SK-N-SH (cell line): ENCODE measurements at regions not wholly inside any gene's neighbourhood (a gene's known extent, or its start where the extent isn't known, plus 50 kb on each side); places are given as distances from the start of the nearest gene placed in this dataset.

Experiments
- CTCF ChIA-PET: fragments of 300-600, 350-600 bp; formaldehyde crosslinking; extraction: SDS; loops from one replicate; lab custom pipeline; 2021; lab: Yijun Ruan, JAX
- POLR2A ChIA-PET: fragments of 350-600 bp; sonication (Branson Sonifier 250); formaldehyde crosslinking; extraction: SDS; loops from one replicate; lab custom pipeline; 2020; ENCODE audit warnings: antibody characterized with exemption, inconsistent platforms; lab: Yijun Ruan, JAX
- DNase-seq: peaks from one replicate; pipeline ENCODE4 v3.0.0; 2012
- H2AFZ ChIP-seq: fragments of 200-600 bp; sonication (generic); 2 replicates; pipeline ENCODE4 v1.8.1; 2016; ENCODE audit warnings: antibody characterized with exemption, mild to moderate bottlenecking, low read depth
- H3F3A ChIP-seq: fragments of 200-600 bp; sonication (generic); replicated peaks from 2 replicates; pipeline ENCODE3; 2016; ENCODE audit warnings: antibody characterized with exemption, mild to moderate bottlenecking; ENCODE audit not compliant: insufficient read depth
- H3K27ac ChIP-seq, 2 experiments: fragments of 200-500 bp in 1 of 2; fragments of 200-600 bp in 1 of 2; sonication (Bioruptor generic) in 1 of 2; sonication (generic), shearing (Covaris generic) in 1 of 2; 2 replicates each; pipeline versions ENCODE4 v1.5.1 to v1.6.1; 2014 to 2016; ENCODE audit warnings: low read depth in 2 of 2, inconsistent platforms in 1 of 2, low read length in 1 of 2, mild to moderate bottlenecking in 1 of 2, mixed read lengths in 1 of 2
- H3K27me3 ChIP-seq: fragments of 200-600 bp; sonication (generic), shearing (Covaris generic); 2 replicates; pipeline ENCODE4 v1.6.1; 2016; ENCODE audit warnings: mixed run types; ENCODE audit not compliant: insufficient read depth
- H3K36me3 ChIP-seq, 2 experiments: fragments of 200-500 bp in 1 of 2; fragments of 200-600 bp in 1 of 2; sonication (Bioruptor generic) in 1 of 2; sonication (generic) in 1 of 2; replicated peaks in 1 of 2; 2 replicates each; pipeline versions ENCODE3 to v1.5.1; 2014 to 2016; ENCODE audit warnings: low read length in 1 of 2, mild to moderate bottlenecking in 1 of 2; ENCODE audit not compliant: insufficient read depth in 2 of 2, control insufficient read depth in 1 of 2
- H3K4me1 ChIP-seq, 2 experiments: fragments of 200-500 bp in 1 of 2; fragments of 200-600 bp in 1 of 2; sonication (Bioruptor generic) in 1 of 2; sonication (generic), shearing (Covaris generic) in 1 of 2; 2 replicates each; pipeline versions ENCODE4 v1.5.1 to v1.6.1; 2014 to 2016; ENCODE audit warnings: low read depth in 1 of 2, low read length in 1 of 2, mixed run types in 1 of 2; ENCODE audit not compliant: insufficient read depth in 2 of 2, control insufficient read depth in 1 of 2
- H3K4me2 ChIP-seq: fragments of 200-600 bp; sonication (generic), shearing (Covaris generic); 2 replicates; pipeline ENCODE4 v1.6.1; 2017; ENCODE audit warnings: mixed run types
- H3K4me3 ChIP-seq, 2 experiments: fragments of 200-500 bp in 1 of 2; fragments of 200-600 bp in 1 of 2; sonication (Bioruptor generic) in 1 of 2; sonication (generic), shearing (Covaris generic) in 1 of 2; 2 replicates each; pipeline versions ENCODE4 v1.5.1 to v1.8.1; 2014 to 2016; ENCODE audit warnings: low read depth in 2 of 2, inconsistent platforms in 1 of 2, low read length in 1 of 2, mild to moderate bottlenecking in 1 of 2, mixed read lengths in 1 of 2, moderate library complexity in 1 of 2
- H3K79me2 ChIP-seq: fragments of 200-600 bp; sonication (generic); 2 replicates; pipeline ENCODE4 v1.8.1; 2017; ENCODE audit warnings: mild to moderate bottlenecking; ENCODE audit not compliant: insufficient read depth
- H3K9ac ChIP-seq: fragments of 200-600 bp; sonication (generic); 2 replicates; pipeline ENCODE4 v1.6.1; 2017; ENCODE audit warnings: mixed run types
- H3K9me2 ChIP-seq: fragments of 200-600 bp; sonication (generic); 2 replicates; pipeline ENCODE4 v1.6.1; 2017; ENCODE audit warnings: mixed run types
- H3K9me3 ChIP-seq: fragments of 200-600 bp; sonication (generic); 2 replicates; pipeline ENCODE4 v1.6.1; 2017; ENCODE audit warnings: mixed run types, mild to moderate bottlenecking, moderate library complexity
- H4K20me1 ChIP-seq: fragments of 200-600 bp; sonication (generic); 2 replicates; pipeline ENCODE4 v1.6.1; 2017; ENCODE audit warnings: mild to moderate bottlenecking, mixed run types; ENCODE audit not compliant: insufficient read depth
- ELF1 ChIP-seq: IDR thresholded peaks from 2 replicates; pipeline ENCODE4 v1.4.0; 2012
- EZH2phosphoT487 ChIP-seq: fragments of 200-600 bp; sonication (generic); IDR thresholded peaks from 2 replicates; pipeline ENCODE4 v1.6.1; 2017; ENCODE audit warnings: low read depth, mixed run types, mild to moderate bottlenecking, antibody characterized with exemption, moderate library complexity, borderline replicate concordance
- FOXJ3 ChIP-seq: sonication (generic); formaldehyde crosslinking; IDR thresholded peaks from 2 replicates; pipeline ENCODE4 v1.5.1; 2020; ENCODE audit warnings: mild to moderate bottlenecking, missing genetic modification reagents
- FOXM1 ChIP-seq: IDR thresholded peaks from 2 replicates; pipeline ENCODE4 v1.4.0; 2012; ENCODE audit warnings: low read depth, mild to moderate bottlenecking
- GATA2 ChIP-seq: sonication (generic); formaldehyde crosslinking; IDR thresholded peaks from 2 replicates; pipeline ENCODE4 v1.5.0; 2020; ENCODE audit warnings: mild to moderate bottlenecking, missing genetic modification reagents
- JUND ChIP-seq: IDR thresholded peaks from 2 replicates; pipeline ENCODE4 v1.4.0; 2012
- NFIC ChIP-seq: IDR thresholded peaks from 2 replicates; pipeline ENCODE4 v1.4.0; 2012; ENCODE audit warnings: borderline replicate concordance
- POLR2AphosphoS5 ChIP-seq: IDR thresholded peaks from 2 replicates; pipeline ENCODE4 v1.6.1; 2012; ENCODE audit warnings: low read depth, low read length
- SIN3A ChIP-seq: IDR thresholded peaks from 2 replicates; pipeline ENCODE4 v1.6.1; 2012; ENCODE audit warnings: low read depth, mild to moderate bottlenecking, low read length, moderate library complexity, borderline replicate concordance
- TCF12 ChIP-seq: IDR thresholded peaks from 2 replicates; pipeline ENCODE4 v1.4.0; 2012
- YY1 ChIP-seq: IDR thresholded peaks from 2 replicates; pipeline ENCODE4 v1.4.0; 2012; ENCODE audit warnings: low read depth, mild to moderate bottlenecking
- WGBS: methylation state at CpG from one replicate; pipeline ENCODE4 v1.1.6; 2017; ENCODE audit warnings: low lambda C conversion rate; 5-methylcytosine and 5-hydroxymethylcytosine counted together
- TF ChIP-seq, protein P1 (sequence below): fragments of 150-350 bp; IDR thresholded peaks from 2 replicates; pipeline ENCODE4 v1.6.1; 2017; ENCODE audit warnings: antibody characterized with exemption, low read length, low read depth, borderline replicate concordance
- TF ChIP-seq, protein P2 (sequence below): IDR thresholded peaks from 2 replicates; pipeline ENCODE4 v1.6.1; 2012; ENCODE audit warnings: mild to moderate bottlenecking, low read depth, low read length, moderate library complexity
- TF ChIP-seq, protein P3 (sequence below): fragments of 200-600 bp; sonication (generic); IDR thresholded peaks from 2 replicates; pipeline ENCODE4 v1.6.1; 2017; ENCODE audit warnings: antibody characterized with exemption, mild to moderate bottlenecking, moderate library complexity
- TF ChIP-seq, protein P4 (sequence below): IDR thresholded peaks from 2 replicates; pipeline ENCODE4 v1.4.0; 2012; ENCODE audit warnings: low read depth, borderline replicate concordance
- TF ChIP-seq, protein P5 (sequence below): fragments of 150-350 bp; IDR thresholded peaks from 2 replicates; pipeline ENCODE4 v1.6.1; 2016; ENCODE audit warnings: mild to moderate bottlenecking, low read depth, low read length
- TF ChIP-seq, protein P6 (sequence below): IDR thresholded peaks from 2 replicates; pipeline ENCODE4; 2012

DNA sequence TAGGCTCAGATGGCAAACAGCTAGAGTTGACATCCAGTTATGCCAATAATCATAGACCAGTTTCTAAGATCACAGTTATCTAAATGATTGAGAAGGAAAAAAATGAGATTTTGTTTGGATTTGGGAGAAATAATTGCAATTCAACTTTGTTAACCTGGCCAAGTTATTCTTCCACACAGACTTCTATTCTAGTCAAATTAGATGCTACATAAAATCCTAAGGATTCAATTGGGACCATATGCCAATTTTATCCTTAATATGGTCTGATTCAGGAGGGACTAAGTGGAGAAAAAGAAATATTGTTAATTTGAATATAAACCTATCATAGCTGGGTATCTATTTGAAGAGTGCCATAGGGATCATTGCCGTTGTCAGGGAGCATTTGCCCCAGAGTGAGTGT lies 178.3 kb upstream of the SLC7A11 start:
- no peak overlapping the region for H3K4me3 ChIP-seq
- H2AFZ ChIP-seq = no peak overlapping the region
- no peaks in the 10 kb centered on the region for H4K20me1 ChIP-seq
- DNase-seq = no peak
- no peaks in the 10 kb centered on the region for H3F3A ChIP-seq
- H3K4me1 ChIP-seq = no peaks in the 10 kb centered on the region
- ChIA-PET POLR2A (no interaction called here), CTCF (interaction anchor here (1.1 to 1.7 kb wide), 2 partner anchors 21 to 450 kb away, joined by 3 to 4 read pairs; no protein-coding TSS in a partner anchor)
- H3K4me2 ChIP-seq = no peak overlapping the region
- no peaks in the 10 kb centered on the region for H3K9me2 ChIP-seq
- no peak for TF ChIP-seq EZH2phosphoT487
- no peak for TF ChIP-seq TCF12
- no peak for TF ChIP-seq POLR2AphosphoS5
- TF ChIP-seq, protein P1, sequence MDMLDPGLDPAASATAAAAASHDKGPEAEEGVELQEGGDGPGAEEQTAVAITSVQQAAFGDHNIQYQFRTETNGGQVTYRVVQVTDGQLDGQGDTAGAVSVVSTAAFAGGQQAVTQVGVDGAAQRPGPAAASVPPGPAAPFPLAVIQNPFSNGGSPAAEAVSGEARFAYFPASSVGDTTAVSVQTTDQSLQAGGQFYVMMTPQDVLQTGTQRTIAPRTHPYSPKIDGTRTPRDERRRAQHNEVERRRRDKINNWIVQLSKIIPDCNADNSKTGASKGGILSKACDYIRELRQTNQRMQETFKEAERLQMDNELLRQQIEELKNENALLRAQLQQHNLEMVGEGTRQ = no peak
- TF ChIP-seq, protein P2, sequence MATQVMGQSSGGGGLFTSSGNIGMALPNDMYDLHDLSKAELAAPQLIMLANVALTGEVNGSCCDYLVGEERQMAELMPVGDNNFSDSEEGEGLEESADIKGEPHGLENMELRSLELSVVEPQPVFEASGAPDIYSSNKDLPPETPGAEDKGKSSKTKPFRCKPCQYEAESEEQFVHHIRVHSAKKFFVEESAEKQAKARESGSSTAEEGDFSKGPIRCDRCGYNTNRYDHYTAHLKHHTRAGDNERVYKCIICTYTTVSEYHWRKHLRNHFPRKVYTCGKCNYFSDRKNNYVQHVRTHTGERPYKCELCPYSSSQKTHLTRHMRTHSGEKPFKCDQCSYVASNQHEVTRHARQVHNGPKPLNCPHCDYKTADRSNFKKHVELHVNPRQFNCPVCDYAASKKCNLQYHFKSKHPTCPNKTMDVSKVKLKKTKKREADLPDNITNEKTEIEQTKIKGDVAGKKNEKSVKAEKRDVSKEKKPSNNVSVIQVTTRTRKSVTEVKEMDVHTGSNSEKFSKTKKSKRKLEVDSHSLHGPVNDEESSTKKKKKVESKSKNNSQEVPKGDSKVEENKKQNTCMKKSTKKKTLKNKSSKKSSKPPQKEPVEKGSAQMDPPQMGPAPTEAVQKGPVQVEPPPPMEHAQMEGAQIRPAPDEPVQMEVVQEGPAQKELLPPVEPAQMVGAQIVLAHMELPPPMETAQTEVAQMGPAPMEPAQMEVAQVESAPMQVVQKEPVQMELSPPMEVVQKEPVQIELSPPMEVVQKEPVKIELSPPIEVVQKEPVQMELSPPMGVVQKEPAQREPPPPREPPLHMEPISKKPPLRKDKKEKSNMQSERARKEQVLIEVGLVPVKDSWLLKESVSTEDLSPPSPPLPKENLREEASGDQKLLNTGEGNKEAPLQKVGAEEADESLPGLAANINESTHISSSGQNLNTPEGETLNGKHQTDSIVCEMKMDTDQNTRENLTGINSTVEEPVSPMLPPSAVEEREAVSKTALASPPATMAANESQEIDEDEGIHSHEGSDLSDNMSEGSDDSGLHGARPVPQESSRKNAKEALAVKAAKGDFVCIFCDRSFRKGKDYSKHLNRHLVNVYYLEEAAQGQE = no peak
- TF ChIP-seq, all 33 proteins: peak for 0
- Histone ChIP-seq H3K9me3 (no peaks in the 10 kb centered on the region), H3K27ac (no peak overlapping the region), H3K79me2 (no peaks in the 10 kb centered on the region), H3K27me3 (no peaks in the 10 kb centered on the region), H3K9ac (no peak overlapping the region), H3K36me3 (no peaks in the 10 kb centered on the region)
- WGBS = 50% methylated on average over 1 of the region's 1 CpG

DNA sequence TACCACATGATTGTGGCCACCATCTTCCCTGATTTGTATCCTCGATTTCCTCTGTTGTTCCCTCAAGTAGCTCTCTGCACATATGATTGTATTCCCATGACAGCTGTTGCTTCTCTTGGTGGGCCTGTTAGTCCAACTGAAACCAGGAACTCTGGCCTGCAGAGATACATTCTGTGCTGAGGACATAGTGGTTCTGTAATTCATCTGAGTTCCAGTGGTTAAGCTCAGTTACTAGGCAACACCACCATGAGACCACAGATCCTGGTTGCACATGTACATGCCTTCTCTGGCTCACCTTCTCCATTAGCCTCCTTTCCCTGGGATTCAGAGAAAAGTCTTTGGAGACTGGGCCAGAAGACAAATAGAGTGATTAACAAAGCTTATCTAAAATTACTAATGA lies 172.1 kb upstream of the SLC7A11 start:
- no peaks in the 10 kb centered on the region for H3K9me3 ChIP-seq
- DNase-seq = no peak
- no peaks in the 10 kb centered on the region for H3K9me2 ChIP-seq
- no peaks in the 10 kb centered on the region for H4K20me1 ChIP-seq
- CTCF ChIA-PET = no interaction called here
- H2AFZ ChIP-seq = no peak overlapping the region
- 41% methylated on average over 1 of the region's 1 CpG for WGBS
- POLR2A ChIA-PET = no interaction called here
- no peak overlapping the region for H3K27ac ChIP-seq
- no peak overlapping the region for H3K4me3 ChIP-seq
- H3K79me2 ChIP-seq = no peaks in the 10 kb centered on the region
- H3F3A ChIP-seq = no peaks in the 10 kb centered on the region
- no peaks in the 10 kb centered on the region for H3K27me3 ChIP-seq
- no peak overlapping the region for H3K4me2 ChIP-seq
- no peak overlapping the region for H3K9ac ChIP-seq
- no peaks in the 10 kb centered on the region for H3K36me3 ChIP-seq
- no peaks in the 10 kb centered on the region for H3K4me1 ChIP-seq
- TF ChIP-seq FOXM1 = no peak
- no peak for TF ChIP-seq ELF1
- TF ChIP-seq, protein P3, sequence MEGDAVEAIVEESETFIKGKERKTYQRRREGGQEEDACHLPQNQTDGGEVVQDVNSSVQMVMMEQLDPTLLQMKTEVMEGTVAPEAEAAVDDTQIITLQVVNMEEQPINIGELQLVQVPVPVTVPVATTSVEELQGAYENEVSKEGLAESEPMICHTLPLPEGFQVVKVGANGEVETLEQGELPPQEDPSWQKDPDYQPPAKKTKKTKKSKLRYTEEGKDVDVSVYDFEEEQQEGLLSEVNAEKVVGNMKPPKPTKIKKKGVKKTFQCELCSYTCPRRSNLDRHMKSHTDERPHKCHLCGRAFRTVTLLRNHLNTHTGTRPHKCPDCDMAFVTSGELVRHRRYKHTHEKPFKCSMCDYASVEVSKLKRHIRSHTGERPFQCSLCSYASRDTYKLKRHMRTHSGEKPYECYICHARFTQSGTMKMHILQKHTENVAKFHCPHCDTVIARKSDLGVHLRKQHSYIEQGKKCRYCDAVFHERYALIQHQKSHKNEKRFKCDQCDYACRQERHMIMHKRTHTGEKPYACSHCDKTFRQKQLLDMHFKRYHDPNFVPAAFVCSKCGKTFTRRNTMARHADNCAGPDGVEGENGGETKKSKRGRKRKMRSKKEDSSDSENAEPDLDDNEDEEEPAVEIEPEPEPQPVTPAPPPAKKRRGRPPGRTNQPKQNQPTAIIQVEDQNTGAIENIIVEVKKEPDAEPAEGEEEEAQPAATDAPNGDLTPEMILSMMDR = no peak
- TF ChIP-seq, protein P4, sequence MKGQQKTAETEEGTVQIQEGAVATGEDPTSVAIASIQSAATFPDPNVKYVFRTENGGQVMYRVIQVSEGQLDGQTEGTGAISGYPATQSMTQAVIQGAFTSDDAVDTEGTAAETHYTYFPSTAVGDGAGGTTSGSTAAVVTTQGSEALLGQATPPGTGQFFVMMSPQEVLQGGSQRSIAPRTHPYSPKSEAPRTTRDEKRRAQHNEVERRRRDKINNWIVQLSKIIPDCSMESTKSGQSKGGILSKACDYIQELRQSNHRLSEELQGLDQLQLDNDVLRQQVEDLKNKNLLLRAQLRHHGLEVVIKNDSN = no peak
- TF ChIP-seq, protein P5, sequence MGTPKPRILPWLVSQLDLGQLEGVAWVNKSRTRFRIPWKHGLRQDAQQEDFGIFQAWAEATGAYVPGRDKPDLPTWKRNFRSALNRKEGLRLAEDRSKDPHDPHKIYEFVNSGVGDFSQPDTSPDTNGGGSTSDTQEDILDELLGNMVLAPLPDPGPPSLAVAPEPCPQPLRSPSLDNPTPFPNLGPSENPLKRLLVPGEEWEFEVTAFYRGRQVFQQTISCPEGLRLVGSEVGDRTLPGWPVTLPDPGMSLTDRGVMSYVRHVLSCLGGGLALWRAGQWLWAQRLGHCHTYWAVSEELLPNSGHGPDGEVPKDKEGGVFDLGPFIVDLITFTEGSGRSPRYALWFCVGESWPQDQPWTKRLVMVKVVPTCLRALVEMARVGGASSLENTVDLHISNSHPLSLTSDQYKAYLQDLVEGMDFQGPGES = no peak
- no peak for TF ChIP-seq FOXJ3 (CRISPR knock-in tag)
- no peak for TF ChIP-seq EZH2phosphoT487
- TF ChIP-seq, protein P1 = no peak
- no peak for TF ChIP-seq JUND
- TF ChIP-seq SIN3A = no peak
- no peak for TF ChIP-seq GATA2
- TF ChIP-seq, protein P6, sequence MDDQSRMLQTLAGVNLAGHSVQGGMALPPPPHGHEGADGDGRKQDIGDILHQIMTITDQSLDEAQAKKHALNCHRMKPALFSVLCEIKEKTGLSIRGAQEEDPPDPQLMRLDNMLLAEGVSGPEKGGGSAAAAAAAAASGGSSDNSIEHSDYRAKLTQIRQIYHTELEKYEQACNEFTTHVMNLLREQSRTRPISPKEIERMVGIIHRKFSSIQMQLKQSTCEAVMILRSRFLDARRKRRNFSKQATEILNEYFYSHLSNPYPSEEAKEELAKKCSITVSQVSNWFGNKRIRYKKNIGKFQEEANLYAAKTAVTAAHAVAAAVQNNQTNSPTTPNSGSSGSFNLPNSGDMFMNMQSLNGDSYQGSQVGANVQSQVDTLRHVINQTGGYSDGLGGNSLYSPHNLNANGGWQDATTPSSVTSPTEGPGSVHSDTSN = no peak
- no peak for TF ChIP-seq NFIC
- no peak for TF ChIP-seq YY1
